Endodermal cell (in vitro differentiated cells): ENCODE measurements at regions not wholly inside any gene's neighbourhood (a gene's known extent, or its start where the extent isn't known, plus 50 kb on each side); places are given as distances from the start of the nearest gene placed in this dataset.

Experiments
- DNase-seq: peaks from one replicate; pipeline ENCODE4 v3.0.0-alpha.2; 2017
- H3K27ac ChIP-seq: 2 replicates; pipeline ENCODE4 v1.5.1; 2013; ENCODE audit warnings: mild to moderate bottlenecking, low read depth, low read length, moderate library complexity
- H3K27me3 ChIP-seq: 2 replicates; pipeline ENCODE4 v1.6.1; 2013; ENCODE audit warnings: mild to moderate bottlenecking, low read length, moderate library complexity; ENCODE audit not compliant: insufficient read depth, control insufficient read depth, poor library complexity, severe bottlenecking
- H3K36me3 ChIP-seq: 2 replicates; pipeline ENCODE4 v1.7.0; 2013; ENCODE audit warnings: mild to moderate bottlenecking, low read length, moderate library complexity; ENCODE audit not compliant: control insufficient read depth, insufficient read depth
- H3K4me1 ChIP-seq: one replicate; pipeline ENCODE4 v1.7.0; 2013; ENCODE audit warnings: low read length; ENCODE audit not compliant: control insufficient read depth, insufficient read depth
- H3K4me3 ChIP-seq: 2 replicates; pipeline ENCODE4 v1.5.1; 2013; ENCODE audit warnings: mild to moderate bottlenecking, low read length, moderate library complexity
- H3K9ac ChIP-seq: 2 replicates; pipeline ENCODE4 v1.6.1; 2013; ENCODE audit warnings: mild to moderate bottlenecking, low read length, moderate library complexity; ENCODE audit not compliant: poor library complexity, severe bottlenecking; ENCODE audit errors: extremely low read depth
- H3K9me3 ChIP-seq: 2 replicates; pipeline ENCODE4 v1.6.1; 2013; ENCODE audit warnings: mild to moderate bottlenecking, low read length, moderate library complexity; ENCODE audit not compliant: control insufficient read depth
- H3K27ac Mint-ChIP-seq: 2 replicates; pipeline ENCODE4 v1.8.0; 2020; ENCODE audit warnings: mixed read lengths
- H3K27me3 Mint-ChIP-seq: 2 replicates; pipeline ENCODE4 v1.8.0; 2021; ENCODE audit warnings: mild to moderate bottlenecking, mixed read lengths; ENCODE audit not compliant: insufficient read depth
- H3K36me3 Mint-ChIP-seq: 2 replicates; pipeline ENCODE4 v1.8.0; 2020; ENCODE audit warnings: low read depth, mixed read lengths
- H3K4me1 Mint-ChIP-seq: 2 replicates; pipeline ENCODE4 v1.8.0; 2020; ENCODE audit warnings: mixed read lengths
- H3K4me3 Mint-ChIP-seq: 2 replicates; pipeline ENCODE4 v1.8.0; 2020; ENCODE audit warnings: mild to moderate bottlenecking, moderate library complexity, mixed read lengths
- H3K9me3 Mint-ChIP-seq: 2 replicates; pipeline ENCODE4 v1.8.0; 2020; ENCODE audit warnings: mild to moderate bottlenecking, mixed read lengths
- WGBS, 2 experiments: methylation state at CpG; one replicate each; pipeline versions ENCODE4 v1.1.5 to v1.1.7; 2013; ENCODE audit warnings: missing lambda C conversion rate in 2 of 2, mixed read lengths in 1 of 2; ENCODE audit not compliant: insufficient coverage in 1 of 2, insufficient read length in 1 of 2; 5-methylcytosine and 5-hydroxymethylcytosine counted together
- TF ChIP-seq, protein P1 (sequence below): fragments of 200-600 bp; sonication (generic); conservative IDR thresholded peaks from 2 replicates; pipeline ENCODE4 v1.5.0; 2021; ENCODE audit warnings: antibody characterized with exemption, mild to moderate bottlenecking

GRCh38 chr18:47409519-47409918 lies 158.1 kb upstream of the SKOR2 start:
- WGBS, 2 experiments, result 90% methylated on average over 3 to 7 of the region's 7 CpGs
- TF ChIP-seq, protein P1, sequence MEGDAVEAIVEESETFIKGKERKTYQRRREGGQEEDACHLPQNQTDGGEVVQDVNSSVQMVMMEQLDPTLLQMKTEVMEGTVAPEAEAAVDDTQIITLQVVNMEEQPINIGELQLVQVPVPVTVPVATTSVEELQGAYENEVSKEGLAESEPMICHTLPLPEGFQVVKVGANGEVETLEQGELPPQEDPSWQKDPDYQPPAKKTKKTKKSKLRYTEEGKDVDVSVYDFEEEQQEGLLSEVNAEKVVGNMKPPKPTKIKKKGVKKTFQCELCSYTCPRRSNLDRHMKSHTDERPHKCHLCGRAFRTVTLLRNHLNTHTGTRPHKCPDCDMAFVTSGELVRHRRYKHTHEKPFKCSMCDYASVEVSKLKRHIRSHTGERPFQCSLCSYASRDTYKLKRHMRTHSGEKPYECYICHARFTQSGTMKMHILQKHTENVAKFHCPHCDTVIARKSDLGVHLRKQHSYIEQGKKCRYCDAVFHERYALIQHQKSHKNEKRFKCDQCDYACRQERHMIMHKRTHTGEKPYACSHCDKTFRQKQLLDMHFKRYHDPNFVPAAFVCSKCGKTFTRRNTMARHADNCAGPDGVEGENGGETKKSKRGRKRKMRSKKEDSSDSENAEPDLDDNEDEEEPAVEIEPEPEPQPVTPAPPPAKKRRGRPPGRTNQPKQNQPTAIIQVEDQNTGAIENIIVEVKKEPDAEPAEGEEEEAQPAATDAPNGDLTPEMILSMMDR, result no peak
- Mint-ChIP-seq H3K4me1 (peaks cover 3% of the 10 kb centered on the region), H3K36me3 (no peaks in the 10 kb centered on the region), H3K9me3 (peaks cover 2% of the 10 kb centered on the region), H3K27ac (no peak overlapping the region), H3K4me3 (no peak overlapping the region), H3K27me3 (peaks cover 26% of the 10 kb centered on the region)
- peak; percentile 54 for DNase-seq
- Histone ChIP-seq H3K4me1 (no peaks in the 10 kb centered on the region), H3K4me3 (no peak overlapping the region), H3K36me3 (no peaks in the 10 kb centered on the region), H3K9ac (no peak overlapping the region), H3K27ac (no peak overlapping the region), H3K27me3 (no peaks in the 10 kb centered on the region), H3K9me3 (no peaks in the 10 kb centered on the region)

DNA sequence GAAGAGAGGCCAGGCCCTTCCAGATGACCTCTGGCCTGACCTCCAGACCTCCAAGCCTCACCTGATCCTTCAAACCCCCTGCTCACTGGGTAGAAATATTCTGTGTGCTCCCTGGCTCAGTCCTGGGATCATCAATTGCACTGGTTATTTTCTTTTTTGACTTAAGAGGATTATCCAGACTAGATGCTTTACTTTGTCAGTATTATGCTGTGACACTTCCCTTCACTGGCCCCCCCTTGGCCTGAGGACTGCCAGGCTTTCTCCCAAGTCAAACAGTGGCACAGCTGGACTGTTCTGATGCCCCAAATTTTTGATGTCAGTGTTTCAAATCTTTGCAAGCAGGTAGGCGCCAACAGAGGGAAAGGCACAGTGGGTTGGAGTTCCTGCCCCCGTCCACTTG lies 156.3 kb upstream of the SKOR2 start:
- H3K9me3 ChIP-seq, result no peaks in the 10 kb centered on the region
- Mint-ChIP-seq H3K27ac (no peak overlapping the region), H3K4me3 (no peak overlapping the region), H3K36me3 (no peaks in the 10 kb centered on the region), H3K4me1 (peaks cover 17% of the 10 kb centered on the region), H3K9me3 (peaks cover 2% of the 10 kb centered on the region), H3K27me3 (peaks cover 17% of the 10 kb centered on the region)
- TF ChIP-seq, protein P1, result no peak
- H3K4me3 ChIP-seq, result no peak overlapping the region
- no peaks in the 10 kb centered on the region for H3K27me3 ChIP-seq
- no peaks in the 10 kb centered on the region for H3K4me1 ChIP-seq
- no peaks in the 10 kb centered on the region for H3K36me3 ChIP-seq
- H3K9ac ChIP-seq, result no peak overlapping the region
- H3K27ac ChIP-seq, result no peak overlapping the region
- no peak for DNase-seq
- WGBS, 2 experiments, result 91 to 100% methylated on average over 1 to 2 of the region's 2 CpGs

DNA sequence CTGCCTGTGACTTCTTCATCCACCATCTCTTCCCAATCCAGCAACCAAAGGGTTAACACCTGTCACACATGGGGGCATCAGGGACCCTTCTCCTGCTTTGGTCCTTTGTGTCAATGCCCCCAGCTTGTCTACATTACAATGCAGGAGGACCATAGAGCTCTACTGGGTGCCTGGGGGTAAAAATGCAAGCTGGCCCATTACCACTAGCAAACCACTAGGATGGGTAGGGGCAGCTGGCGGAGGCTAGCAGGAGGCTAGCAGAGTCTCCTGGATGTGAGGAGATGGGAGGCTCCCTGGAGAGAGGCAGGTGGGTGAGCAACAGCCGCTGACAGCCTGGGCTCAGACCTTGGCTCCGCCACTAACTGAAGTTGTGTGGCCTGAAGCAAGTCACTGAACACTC lies 153.4 kb upstream of the SKOR2 start:
- no peaks in the 10 kb centered on the region for H3K4me1 ChIP-seq
- no peaks in the 10 kb centered on the region for H3K36me3 ChIP-seq
- TF ChIP-seq, protein P1, result no peak
- Mint-ChIP-seq H3K27me3 (peaks cover 24% of the 10 kb centered on the region), H3K36me3 (no peaks in the 10 kb centered on the region), H3K9me3 (peaks cover 2% of the 10 kb centered on the region), H3K4me1 (peaks cover 17% of the 10 kb centered on the region), H3K27ac (no peak overlapping the region), H3K4me3 (no peak overlapping the region)
- WGBS, 2 experiments, result 85% methylated on average over 3 of the region's 3 CpGs; no CpG with 5 or more reads in 1 of the 2 experiments
- H3K4me3 ChIP-seq, result no peak overlapping the region
- H3K27me3 ChIP-seq, result no peaks in the 10 kb centered on the region
- no peak overlapping the region for H3K27ac ChIP-seq
- no peak overlapping the region for H3K9ac ChIP-seq
- no peaks in the 10 kb centered on the region for H3K9me3 ChIP-seq
- DNase-seq, result no peak
